ENCODE measurements at regions not wholly inside any gene's neighbourhood (a gene's known extent, or its start where the extent isn't known, plus 50 kb on each side); places are given as distances from the start of the nearest gene placed in this dataset.

DNA sequence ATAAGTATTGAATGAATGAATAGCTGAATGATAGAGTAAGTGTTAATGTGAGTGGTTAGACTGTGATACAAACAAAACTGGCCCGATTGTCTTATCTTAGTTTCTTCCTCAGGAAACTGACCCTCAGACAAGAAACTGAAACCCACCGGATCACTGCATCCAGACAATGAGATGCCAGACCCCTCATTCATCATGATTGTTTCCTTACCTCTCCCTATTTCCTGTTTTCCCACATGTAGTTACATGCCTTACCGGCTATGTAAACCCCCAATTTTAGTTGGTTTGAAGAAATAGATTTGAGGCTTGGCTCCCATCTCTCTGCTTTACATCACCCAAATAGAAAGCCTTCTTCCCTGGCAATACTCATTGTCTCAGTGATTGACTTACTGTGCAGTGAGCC lies 218.9 kb upstream of the PPP1R2C start:
- H3K9me3 ChIP-seq (replicated peaks in 1 of 2; ENCODE audit: control insufficient read depth in 1 of 2, insufficient read depth in 1 of 2, low read length in 2 of 2) = no peaks in the 10 kb centered on the region
- H3K4me3 ChIP-seq (replicated peaks in 1 of 3; ENCODE audit: low read depth in 2 of 3, low read length in 3 of 3) = no peak overlapping the region
- H3K36me3 ChIP-seq (replicated peaks in 1 of 2; ENCODE audit: control insufficient read depth in 1 of 2, insufficient read depth in 2 of 2, low read length in 2 of 2) = no peaks in the 10 kb centered on the region
- no peaks in the 10 kb centered on the region for H3K4me1 ChIP-seq (ENCODE audit: control insufficient read depth in 1 of 2, insufficient read depth in 2 of 2, low read length in 2 of 2)
- H2AFZ ChIP-seq (ENCODE audit: insufficient read depth, low read depth, low read length, poor library complexity, severe bottlenecking) = no peak overlapping the region
- H3K4me2 ChIP-seq (replicated peaks; ENCODE audit: extremely low read depth, low read length, poor library complexity, severe bottlenecking) = no peak overlapping the region
- H3K9ac ChIP-seq (ENCODE audit: insufficient read depth, low read length, poor library complexity, severe bottlenecking) = no peak overlapping the region
- DNase-seq = no peak
- Mint-ChIP-seq H3K36me3 (no peaks in the 10 kb centered on the region), H3K27ac (no peak overlapping the region), H3K4me1 (no peaks in the 10 kb centered on the region), H3K9me3 (peaks cover 0 to 3% (median 0%) of the 10 kb centered on the region in 7 donors), H3K27me3 (ENCODE audit: low read depth in 3 of 3) (peaks cover 0 to 2% (median 0%) of the 10 kb centered on the region in 3 donors), H3K4me3 (no peak overlapping the region)
- H3K27ac ChIP-seq (ENCODE audit: low read depth in 1 of 2, low read length in 2 of 2) = no peak overlapping the region
- intact Hi-C loops (cut with micrococcal nuclease) = no loop called here
- no peaks in the 10 kb centered on the region for H4K20me1 ChIP-seq (ENCODE audit: insufficient read depth, low read length)
- H3K79me2 ChIP-seq (ENCODE audit: insufficient read depth, low read length) = no peaks in the 10 kb centered on the region
- H3K27me3 ChIP-seq (ENCODE audit: control insufficient read depth in 2 of 2, insufficient read depth in 2 of 2, low read length in 2 of 2) = no peaks in the 10 kb centered on the region
- TF ChIP-seq, protein P1, sequence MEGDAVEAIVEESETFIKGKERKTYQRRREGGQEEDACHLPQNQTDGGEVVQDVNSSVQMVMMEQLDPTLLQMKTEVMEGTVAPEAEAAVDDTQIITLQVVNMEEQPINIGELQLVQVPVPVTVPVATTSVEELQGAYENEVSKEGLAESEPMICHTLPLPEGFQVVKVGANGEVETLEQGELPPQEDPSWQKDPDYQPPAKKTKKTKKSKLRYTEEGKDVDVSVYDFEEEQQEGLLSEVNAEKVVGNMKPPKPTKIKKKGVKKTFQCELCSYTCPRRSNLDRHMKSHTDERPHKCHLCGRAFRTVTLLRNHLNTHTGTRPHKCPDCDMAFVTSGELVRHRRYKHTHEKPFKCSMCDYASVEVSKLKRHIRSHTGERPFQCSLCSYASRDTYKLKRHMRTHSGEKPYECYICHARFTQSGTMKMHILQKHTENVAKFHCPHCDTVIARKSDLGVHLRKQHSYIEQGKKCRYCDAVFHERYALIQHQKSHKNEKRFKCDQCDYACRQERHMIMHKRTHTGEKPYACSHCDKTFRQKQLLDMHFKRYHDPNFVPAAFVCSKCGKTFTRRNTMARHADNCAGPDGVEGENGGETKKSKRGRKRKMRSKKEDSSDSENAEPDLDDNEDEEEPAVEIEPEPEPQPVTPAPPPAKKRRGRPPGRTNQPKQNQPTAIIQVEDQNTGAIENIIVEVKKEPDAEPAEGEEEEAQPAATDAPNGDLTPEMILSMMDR (IDR thresholded peaks at IDR 0.05) = no peak
- whole genome bisulfite sequencing (ENCODE audit: insufficient coverage) = no CpG with 5 or more reads among the region's 3 CpGs

DNA sequence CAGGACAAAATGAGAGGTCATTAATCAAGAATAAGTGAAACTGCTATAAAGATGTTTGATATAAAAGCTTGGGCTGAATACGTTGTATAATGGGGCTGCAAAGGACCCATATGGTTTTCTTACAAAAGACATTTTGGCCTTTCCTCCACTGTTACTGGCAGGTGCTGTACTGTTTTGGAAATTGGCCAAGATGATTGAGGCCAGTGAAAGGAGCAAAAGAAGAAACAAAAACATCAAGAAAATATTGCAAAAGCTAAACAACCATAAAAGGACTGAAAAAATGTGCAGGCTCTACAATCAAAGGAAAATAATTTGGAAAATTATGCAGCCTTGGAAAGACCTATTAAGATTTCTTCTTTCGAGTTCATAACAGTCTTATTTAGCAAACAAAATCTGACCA lies 222.2 kb upstream of the PPP1R2C start:
- H3K9me3 Mint-ChIP-seq = peaks cover 0 to 3% (median 0%) of the 10 kb centered on the region in 7 donors
- TF ChIP-seq, protein P1 (IDR thresholded peaks at IDR 0.05) = no peak
- H3K4me3 ChIP-seq (replicated peaks in 1 of 3; ENCODE audit: low read depth in 2 of 3, low read length in 3 of 3) = no peak overlapping the region
- no peak for DNase-seq
- no peaks in the 10 kb centered on the region for H3K4me1 ChIP-seq (ENCODE audit: control insufficient read depth in 1 of 2, insufficient read depth in 2 of 2, low read length in 2 of 2)
- no CpG with 5 or more reads among the region's 2 CpGs for WGBS (ENCODE audit: insufficient coverage)
- no peak overlapping the region for H3K27ac Mint-ChIP-seq
- H3K36me3 ChIP-seq (replicated peaks in 1 of 2; ENCODE audit: control insufficient read depth in 1 of 2, insufficient read depth in 2 of 2, low read length in 2 of 2) = no peaks in the 10 kb centered on the region
- H3K79me2 ChIP-seq (ENCODE audit: insufficient read depth, low read length) = no peaks in the 10 kb centered on the region
- H3K27ac ChIP-seq (ENCODE audit: low read depth in 1 of 2, low read length in 2 of 2) = no peak overlapping the region
- no peaks in the 10 kb centered on the region for H3K27me3 ChIP-seq (ENCODE audit: control insufficient read depth in 2 of 2, insufficient read depth in 2 of 2, low read length in 2 of 2)
- no peaks in the 10 kb centered on the region for H3K9me3 ChIP-seq (replicated peaks in 1 of 2; ENCODE audit: control insufficient read depth in 1 of 2, insufficient read depth in 1 of 2, low read length in 2 of 2)
- H3K9ac ChIP-seq (ENCODE audit: insufficient read depth, low read length, poor library complexity, severe bottlenecking) = no peak overlapping the region
- no peaks in the 10 kb centered on the region for H3K36me3 Mint-ChIP-seq
- no peaks in the 10 kb centered on the region for H4K20me1 ChIP-seq (ENCODE audit: insufficient read depth, low read length)
- no peak overlapping the region for H3K4me3 Mint-ChIP-seq
- peaks cover 0 to 2% (median 0%) of the 10 kb centered on the region in 3 donors for H3K27me3 Mint-ChIP-seq (ENCODE audit: low read depth in 3 of 3)
- H2AFZ ChIP-seq (ENCODE audit: insufficient read depth, low read depth, low read length, poor library complexity, severe bottlenecking) = no peak overlapping the region
- H3K4me1 Mint-ChIP-seq = no peaks in the 10 kb centered on the region
- H3K4me2 ChIP-seq (replicated peaks; ENCODE audit: extremely low read depth, low read length, poor library complexity, severe bottlenecking) = no peak overlapping the region
- intact Hi-C loops (cut with micrococcal nuclease) = no loop called here
